A172 (cell line): ENCODE measurements at regions not wholly inside any gene's neighbourhood (a gene's known extent, or its start where the extent isn't known, plus 50 kb on each side); places are given as distances from the start of the nearest gene placed in this dataset.
A peak's percentile ranks its signal among the peaks of the same experiment; 100 is the strongest.
"Not testable (repeated sequence)": the region's sequence is repeated elsewhere in the genome, so short reads cannot be mapped to it uniquely, and the experiment has no call there.

ENCODE experiments used
- DNase-seq: peaks from one replicate; pipeline ENCODE4 v3.0.0-alpha.2; 2015; ENCODE audit warnings: low spot score

- DNase-seq, result no peak
Measured at GRCh38 chr4:137394018-137394417, 138.3 kb downstream of the PCDH18 start.

GRCh38 chr4:137393044-137393443 lies 139.2 kb downstream of the PCDH18 start:
- no peak for DNase-seq

GRCh38 chr4:137390707-137391106 lies 141.6 kb downstream of the PCDH18 start:
- DNase-seq, result no peak

GRCh38 chr4:137389911-137390520 lies 142.3 kb downstream of the PCDH18 start:
- DNase-seq, result no peak

- DNase-seq, result no peak
Measured at GRCh38 chr4:137387924-137388323, 144.4 kb downstream of the PCDH18 start.

GRCh38 chr4:137384476-137384875 lies 147.8 kb downstream of the PCDH18 start:
- DNase-seq, result no peak

GRCh38 chr4:137378821-137379220 lies 153.5 kb downstream of the PCDH18 start:
- no peak for DNase-seq

GRCh38 chr4:137378393-137378792 lies 153.9 kb downstream of the PCDH18 start:
- DNase-seq, result no peak

- DNase-seq, result no peak
Measured at GRCh38 chr4:137376312-137376711, 156.0 kb downstream of the PCDH18 start.

GRCh38 chr4:137375111-137375850 lies 157.0 kb downstream of the PCDH18 start:
- DNase-seq, result no peak

GRCh38 chr4:137370679-137371078 lies 161.6 kb downstream of the PCDH18 start:
- DNase-seq, result no peak

- peak; percentile 13 for DNase-seq
Measured at GRCh38 chr4:137370206-137370633, 162.1 kb downstream of the PCDH18 start.

- DNase-seq, result no peak
Measured at GRCh38 chr4:137367620-137368019, 164.7 kb downstream of the PCDH18 start.

- no peak for DNase-seq
Measured at GRCh38 chr4:137363496-137363895, 168.8 kb downstream of the PCDH18 start.

GRCh38 chr4:137361756-137362470 lies 170.4 kb downstream of the PCDH18 start:
- DNase-seq, result no peak

GRCh38 chr4:137360761-137361160 lies 171.5 kb downstream of the PCDH18 start:
- no peak for DNase-seq

- no peak for DNase-seq
Measured at GRCh38 chr4:137359691-137360315, 172.5 kb downstream of the PCDH18 start.

- DNase-seq, result not testable (repeated sequence)
Measured at GRCh38 chr4:137354562-137354961, 177.7 kb downstream of the PCDH18 start.

- no peak for DNase-seq
Measured at GRCh38 chr4:137347371-137347770, 184.9 kb downstream of the PCDH18 start.

GRCh38 chr4:137345597-137345996 lies 186.7 kb downstream of the PCDH18 start:
- no peak for DNase-seq

GRCh38 chr4:137343221-137343620 lies 189.1 kb downstream of the PCDH18 start:
- DNase-seq, result no peak

GRCh38 chr4:137333031-137333430 lies 199.3 kb downstream of the PCDH18 start:
- DNase-seq, result no peak
